HAP-1 (cell line): ENCODE measurements at regions not wholly inside any gene's neighbourhood (a gene's known extent, or its start where the extent isn't known, plus 50 kb on each side); places are given as distances from the start of the nearest gene placed in this dataset.

Experiments used
- DNase-seq, 2 experiments: peaks; one replicate each; pipeline ENCODE4 v3.0.0-alpha.2; 2016 to 2020; ENCODE audit warnings: low spot score in 2 of 2
- H3K27me3 ChIP-seq: fragments of 250-450 bp; sonication (Bioruptor Pico); 2 replicates; pipeline ENCODE4 v1.5.1; 2020; ENCODE audit warnings: low read depth, mild to moderate bottlenecking, moderate library complexity
- H3K36me3 ChIP-seq: fragments of 250-450 bp; sonication (Bioruptor Pico); replicated peaks from 2 replicates; pipeline ENCODE4 v1.5.1; 2020; ENCODE audit warnings: mild to moderate bottlenecking
- H3K4me1 ChIP-seq: fragments of 250-450 bp; sonication (Bioruptor Pico); 2 replicates; pipeline ENCODE4 v1.5.1; 2020; ENCODE audit warnings: mild to moderate bottlenecking
- H3K4me3 ChIP-seq: fragments of 250-450 bp; sonication (Bioruptor Pico); 2 replicates; pipeline ENCODE4 v1.5.1; 2020; ENCODE audit warnings: mild to moderate bottlenecking, moderate library complexity
- H3K9me3 ChIP-seq: fragments of 250-450 bp; sonication (Bioruptor Pico); 2 replicates; pipeline ENCODE4 v1.5.1; 2020; ENCODE audit warnings: mild to moderate bottlenecking, moderate library complexity
- in situ Hi-C: fragments of 300-500 bp; cut with MboI; formaldehyde crosslinking; loops from 3 replicates; pipeline ENCODE4 v1.14.3; 2020; ENCODE audit warnings: low sequenced_read_pairs, inconsistent platforms, mixed read lengths

DNA sequence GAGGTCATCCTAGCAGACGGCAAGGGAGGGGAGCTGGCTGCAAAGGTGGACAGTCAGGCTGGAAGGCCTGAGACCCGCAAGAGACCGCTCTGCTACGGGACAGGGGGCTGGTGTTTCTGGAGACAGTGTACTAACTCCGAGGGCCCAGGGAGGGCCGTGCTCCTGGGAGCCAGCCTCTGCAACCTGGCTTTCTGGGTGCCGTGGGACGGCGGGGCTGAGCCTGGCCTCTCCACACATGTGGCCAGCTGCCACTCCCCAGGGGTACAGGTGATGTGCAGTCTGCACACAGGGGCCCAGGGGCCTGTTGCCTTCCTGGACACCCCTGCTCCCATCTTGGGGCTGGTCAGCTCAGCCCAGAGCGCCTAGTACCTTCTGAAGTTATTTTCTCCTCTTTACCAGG, 92.2 kb downstream of the MRPL36 start:
- DNase-seq, result no peak
- Histone ChIP-seq H3K9me3 (no peaks in the 10 kb centered on the region), H3K4me3 (no peak overlapping the region), H3K4me1 (no peaks in the 10 kb centered on the region), H3K27me3 (no peaks in the 10 kb centered on the region), H3K36me3 (no peaks in the 10 kb centered on the region)
- in situ Hi-C loops, result no loop called here

DNA sequence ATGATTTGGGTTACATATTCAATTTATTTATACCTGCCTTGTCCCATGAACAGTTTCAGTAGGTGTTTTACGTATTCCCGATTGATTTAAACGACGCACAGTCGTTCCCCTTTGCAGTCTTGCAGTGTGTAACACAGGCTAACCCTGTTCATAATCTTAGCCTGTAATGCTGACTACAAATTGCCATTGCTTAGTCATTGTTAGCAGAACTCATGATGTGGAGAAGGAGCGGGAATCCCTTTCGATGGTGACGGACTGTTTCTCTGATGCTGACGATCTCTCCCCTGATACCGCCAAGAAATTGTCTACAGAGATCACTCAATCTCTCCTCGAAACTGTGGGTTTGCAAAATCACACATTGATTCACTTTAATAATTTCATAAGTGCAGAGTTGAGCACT, 93.2 kb downstream of the MRPL36 start:
- H3K4me1 ChIP-seq, result no peaks in the 10 kb centered on the region
- no peak for DNase-seq
- in situ Hi-C loops, result no loop called here
- no peaks in the 10 kb centered on the region for H3K36me3 ChIP-seq
- H3K27me3 ChIP-seq, result no peaks in the 10 kb centered on the region
- H3K4me3 ChIP-seq, result no peak overlapping the region
- H3K9me3 ChIP-seq, result no peaks in the 10 kb centered on the region

GRCh38 chr5:1706021-1706420, 93.6 kb downstream of the MRPL36 start:
- no peaks in the 10 kb centered on the region for H3K27me3 ChIP-seq
- H3K4me1 ChIP-seq, result no peaks in the 10 kb centered on the region
- H3K36me3 ChIP-seq, result no peaks in the 10 kb centered on the region
- no peaks in the 10 kb centered on the region for H3K9me3 ChIP-seq
- in situ Hi-C loops, result no loop called here
- DNase-seq, result no peak
- no peak overlapping the region for H3K4me3 ChIP-seq

DNA sequence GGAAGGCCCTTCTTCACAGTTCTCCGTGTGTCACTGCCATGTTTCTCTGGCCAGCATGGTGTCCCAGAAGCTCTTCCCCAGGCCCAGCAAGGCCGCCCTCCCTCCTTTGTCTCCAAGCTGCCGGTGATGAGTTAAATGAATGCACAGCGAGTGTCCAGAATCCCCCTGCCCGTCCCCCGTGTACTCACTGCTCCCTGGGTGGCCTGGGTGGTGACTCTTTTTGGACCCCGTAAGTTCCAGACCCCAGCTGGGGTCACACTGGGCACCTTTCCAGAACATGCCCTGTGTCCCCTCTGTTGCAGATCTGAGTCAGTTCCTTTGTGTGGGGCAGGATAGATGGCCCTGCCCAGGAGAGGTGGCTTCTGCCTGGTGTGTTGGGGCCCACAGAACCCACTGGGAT, 95.0 kb downstream of the MRPL36 start:
- no peaks in the 10 kb centered on the region for H3K36me3 ChIP-seq
- no peaks in the 10 kb centered on the region for H3K9me3 ChIP-seq
- in situ Hi-C loops, result no loop called here
- DNase-seq, result no peak
- no peaks in the 10 kb centered on the region for H3K4me1 ChIP-seq
- no peak overlapping the region for H3K4me3 ChIP-seq
- H3K27me3 ChIP-seq, result no peaks in the 10 kb centered on the region

GRCh38 chr5:1704266-1704665, 95.4 kb downstream of the MRPL36 start:
- DNase-seq, result no peak
- Histone ChIP-seq H3K9me3 (no peaks in the 10 kb centered on the region), H3K27me3 (no peaks in the 10 kb centered on the region), H3K36me3 (no peaks in the 10 kb centered on the region), H3K4me3 (no peak overlapping the region), H3K4me1 (no peaks in the 10 kb centered on the region)
- in situ Hi-C loops, result no loop called here

DNA sequence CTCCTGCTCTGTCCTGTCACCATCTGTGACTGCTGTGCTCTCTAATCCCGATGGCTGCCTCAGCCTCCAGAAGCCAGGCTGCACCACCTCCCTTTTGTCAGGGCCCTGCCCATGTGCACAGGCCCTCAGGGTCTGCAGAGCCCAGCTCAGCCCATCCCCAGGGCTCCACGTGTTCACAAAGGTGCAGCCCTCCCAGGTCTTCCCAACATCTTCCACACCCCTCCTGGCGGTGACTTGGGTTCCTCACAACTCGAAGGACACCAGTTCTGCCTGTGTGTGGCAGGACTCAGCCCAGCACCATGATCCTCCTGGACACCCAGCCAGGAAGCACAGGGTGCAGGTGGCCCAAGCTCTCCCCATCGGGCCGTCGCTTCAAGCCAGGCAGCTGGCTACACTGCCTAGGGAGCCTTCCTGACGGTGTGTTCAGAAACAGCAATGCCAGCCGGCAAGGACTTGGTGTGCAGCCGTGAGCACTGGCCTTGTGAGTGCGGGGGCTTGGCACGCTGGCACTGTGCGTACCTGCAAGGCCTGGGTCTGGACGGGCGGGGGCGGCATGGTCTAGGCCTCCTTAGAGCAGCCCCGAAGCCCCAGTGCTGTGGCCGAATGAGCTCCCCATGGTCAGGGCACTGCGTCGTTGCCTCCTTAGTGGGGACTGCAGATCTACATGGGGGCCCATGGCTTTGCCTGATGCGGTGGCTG, 96.1 kb downstream of the MRPL36 start:
- in situ Hi-C loops, result no loop called here
- DNase-seq, result no peak
- no peaks in the 10 kb centered on the region for H3K27me3 ChIP-seq
- H3K4me1 ChIP-seq, result no peaks in the 10 kb centered on the region
- no peaks in the 10 kb centered on the region for H3K36me3 ChIP-seq
- no peaks in the 10 kb centered on the region for H3K9me3 ChIP-seq
- no peak overlapping the region for H3K4me3 ChIP-seq

DNA sequence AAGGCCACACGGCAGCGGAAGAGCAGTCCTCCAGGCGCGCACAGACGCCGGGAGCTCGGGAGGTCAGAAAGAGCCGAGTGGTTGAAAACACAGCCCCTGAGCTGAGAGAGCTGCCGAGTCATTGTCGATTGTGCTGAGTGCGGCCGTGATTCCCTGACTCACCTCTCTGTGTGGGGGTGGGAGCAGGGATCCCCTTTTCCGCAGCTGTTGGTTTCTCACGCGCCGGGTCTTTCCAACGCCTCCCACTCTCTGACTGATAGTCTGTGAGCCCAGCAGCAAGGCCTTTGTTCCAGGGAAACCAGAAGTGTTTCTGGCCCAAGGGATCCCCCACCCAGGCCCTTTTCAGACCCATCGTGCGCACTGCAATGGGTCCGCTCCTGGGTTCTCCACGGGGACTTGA, 97.3 kb downstream of the MRPL36 start:
- in situ Hi-C loops, result no loop called here
- Histone ChIP-seq H3K36me3 (no peaks in the 10 kb centered on the region), H3K4me3 (no peak overlapping the region), H3K4me1 (no peaks in the 10 kb centered on the region), H3K9me3 (no peaks in the 10 kb centered on the region), H3K27me3 (no peaks in the 10 kb centered on the region)
- no peak for DNase-seq

- in situ Hi-C loops, result no loop called here
- Histone ChIP-seq H3K36me3 (no peaks in the 10 kb centered on the region), H3K4me1 (no peaks in the 10 kb centered on the region), H3K4me3 (no peak overlapping the region), H3K27me3 (no peaks in the 10 kb centered on the region), H3K9me3 (no peaks in the 10 kb centered on the region)
- no peak for DNase-seq
Measured at GRCh38 chr5:1701884-1702283, 97.8 kb downstream of the MRPL36 start.

DNA sequence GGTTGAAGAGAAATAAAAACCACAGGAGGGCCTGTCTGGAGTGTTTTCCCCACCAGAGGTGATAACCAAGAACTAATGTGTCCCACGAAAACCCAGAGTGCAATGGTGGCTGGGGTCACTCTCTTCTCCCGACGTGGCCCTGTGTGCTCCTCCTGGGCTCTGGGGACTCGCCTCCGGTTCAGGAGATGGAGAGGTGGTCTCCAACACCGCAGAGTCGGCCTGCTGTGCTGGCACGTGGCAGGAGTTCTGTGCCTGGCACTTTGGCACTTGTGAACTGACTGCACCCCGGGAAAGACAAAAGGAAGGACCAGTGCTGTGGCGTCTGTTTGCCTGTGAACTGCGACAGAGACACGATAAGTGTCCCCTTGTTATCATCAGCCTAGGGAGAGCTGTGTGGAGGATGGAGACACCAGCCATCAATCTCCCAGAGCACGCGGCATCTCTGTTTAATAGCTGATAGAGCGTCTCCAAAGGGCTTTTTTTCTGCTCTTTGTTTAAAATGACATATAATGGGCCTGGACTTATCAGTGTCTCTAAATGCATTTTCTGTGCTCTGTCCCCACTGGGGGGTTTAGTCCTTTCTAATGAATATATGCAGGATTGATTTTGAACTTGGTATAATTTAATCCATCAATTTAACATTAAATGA, 98.3 kb downstream of the MRPL36 start:
- no peak overlapping the region for H3K4me3 ChIP-seq
- no peak for DNase-seq
- in situ Hi-C loops, result no loop called here
- no peaks in the 10 kb centered on the region for H3K36me3 ChIP-seq
- 0 out of 2 replicates have a peak, but pooled peaks cover 3% of the 10 kb centered on the region for H3K27me3 ChIP-seq
- no peaks in the 10 kb centered on the region for H3K9me3 ChIP-seq
- H3K4me1 ChIP-seq, result no peaks in the 10 kb centered on the region

- 0 out of 2 replicates have a peak, but pooled peaks cover 3% of the 10 kb centered on the region for H3K27me3 ChIP-seq
- no peaks in the 10 kb centered on the region for H3K4me1 ChIP-seq
- no peaks in the 10 kb centered on the region for H3K36me3 ChIP-seq
- in situ Hi-C loops, result no loop called here
- DNase-seq, result no peak
- no peak overlapping the region for H3K4me3 ChIP-seq
- H3K9me3 ChIP-seq, result no peaks in the 10 kb centered on the region
Measured at GRCh38 chr5:1699394-1699793, 100.2 kb downstream of the MRPL36 start.

GRCh38 chr5:1698589-1699316, 100.9 kb downstream of the MRPL36 start:
- no peaks in the 10 kb centered on the region for H3K4me1 ChIP-seq
- no peaks in the 10 kb centered on the region for H3K36me3 ChIP-seq
- in situ Hi-C loops, result no loop called here
- H3K4me3 ChIP-seq, result no peak overlapping the region
- 0 out of 2 replicates have a peak, but pooled peaks cover 3% of the 10 kb centered on the region for H3K27me3 ChIP-seq
- no peaks in the 10 kb centered on the region for H3K9me3 ChIP-seq
- no peak for DNase-seq

DNA sequence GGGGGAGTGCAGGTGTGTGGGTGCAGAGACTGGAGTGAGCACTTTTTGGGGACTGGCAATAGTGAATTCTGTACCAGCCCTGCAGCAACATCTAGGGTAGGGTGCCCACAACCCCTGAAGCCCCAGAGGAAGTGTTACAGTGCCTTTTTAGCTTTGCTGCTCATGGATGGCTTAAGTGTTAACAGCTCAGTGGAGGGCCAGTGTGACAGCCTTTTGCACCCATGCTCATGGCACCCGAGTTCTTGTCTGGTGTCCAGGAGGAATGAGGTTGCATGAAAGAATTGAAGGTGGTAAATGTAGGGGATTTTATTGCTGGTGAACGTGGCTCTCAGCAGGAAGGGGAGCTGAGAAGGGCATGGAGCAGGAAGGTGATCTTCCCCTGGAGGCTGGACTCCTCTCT, 107.3 kb downstream of the MRPL36 start:
- Histone ChIP-seq H3K4me1 (no peaks in the 10 kb centered on the region), H3K9me3 (no peaks in the 10 kb centered on the region), H3K27me3 (0 out of 2 replicates have a peak, but pooled peaks cover 3% of the 10 kb centered on the region), H3K4me3 (no peak overlapping the region), H3K36me3 (no peaks in the 10 kb centered on the region)
- in situ Hi-C loops, result no loop called here
- DNase-seq, result no peak

DNA sequence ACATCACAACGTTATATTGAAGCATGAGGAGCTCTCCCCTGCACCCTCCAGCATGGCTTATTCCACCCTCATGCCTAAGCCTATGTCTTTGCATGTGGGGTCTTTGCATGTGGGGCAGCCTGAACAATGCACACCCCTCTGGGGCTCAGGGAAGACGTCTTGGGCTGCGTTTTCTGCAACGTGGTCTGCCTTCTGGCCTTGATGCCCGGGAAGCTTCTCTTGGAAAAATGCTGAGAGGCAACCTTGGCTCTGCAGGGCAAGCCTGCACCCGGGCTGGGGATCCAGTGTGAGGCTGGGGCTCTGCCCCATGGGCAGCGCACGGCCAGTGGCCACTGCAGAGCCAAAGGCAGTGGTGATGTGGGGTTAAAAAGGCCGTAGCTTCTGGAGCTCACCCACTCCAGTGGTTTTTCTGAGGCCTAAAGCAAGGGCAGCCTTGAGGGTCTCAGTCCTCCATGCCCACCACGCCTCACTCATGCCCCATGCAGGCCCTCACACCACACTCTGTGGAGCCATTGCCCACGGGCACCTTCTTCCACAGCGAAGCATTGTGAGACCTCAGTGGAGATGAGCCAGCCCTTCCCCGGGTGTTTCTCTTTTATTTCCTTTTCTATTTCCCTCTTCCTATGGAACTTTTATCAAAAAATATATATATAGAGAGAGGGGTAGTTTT, 112.2 kb downstream of the MRPL36 start:
- Histone ChIP-seq H3K4me3 (no peak overlapping the region), H3K27me3 (no peaks in the 10 kb centered on the region), H3K36me3 (no peaks in the 10 kb centered on the region), H3K9me3 (no peaks in the 10 kb centered on the region), H3K4me1 (no peaks in the 10 kb centered on the region)
- in situ Hi-C loops, result no loop called here
- DNase-seq, result no peak
